ENCODE measurements at regions not wholly inside any gene's neighbourhood (a gene's known extent, or its start where the extent isn't known, plus 50 kb on each side); places are given as distances from the start of the nearest gene placed in this dataset.
"Not testable (repeated sequence)": the region's sequence is repeated elsewhere in the genome, so short reads cannot be mapped to it uniquely, and the experiment has no call there.

- no peak for DNase-seq
Observed at GRCh38 chr9:95574176-95574575, 57.4 kb upstream of the PTCH1 start.

GRCh38 chr9:95573463-95573862 lies 56.7 kb upstream of the PTCH1 start:
- no peak for DNase-seq

GRCh38 chr9:95572381-95573151 lies 55.8 kb upstream of the PTCH1 start:
- no peak for DNase-seq

GRCh38 chr9:95570646-95571045 lies 53.9 kb upstream of the PTCH1 start:
- DNase-seq: no peak

- no peak for DNase-seq
Observed at GRCh38 chr9:95570150-95570549, 53.4 kb upstream of the PTCH1 start.

- not testable (repeated sequence) for DNase-seq
Observed at GRCh38 chr9:95568735-95569134, 52.0 kb upstream of the PTCH1 start.
